Spinal cord (tissue), 9 donors: ENCODE measurements at regions not wholly inside any gene's neighbourhood (a gene's known extent, or its start where the extent isn't known, plus 50 kb on each side); places are given as distances from the start of the nearest gene placed in this dataset.
"Not testable (repeated sequence)": the region's sequence is repeated elsewhere in the genome, so short reads cannot be mapped to it uniquely, and the experiment has no call there.

Experiments used
- DNase-seq, 6 donors: peaks; one replicate each; pipeline versions ENCODE4 v3.0.0 to v3.0.0-alpha.2; 2013 to 2015; ENCODE audit warnings: low spot score in 6 of 6, low read depth in 4 of 6
- H3K27ac ChIP-seq: one replicate; pipeline ENCODE4 v1.5.1; 2013; ENCODE audit warnings: low read depth, low read length, control low read depth
- H3K27me3 ChIP-seq: one replicate; pipeline ENCODE4 v1.6.1; 2013; ENCODE audit warnings: low read length; ENCODE audit not compliant: control insufficient read depth, insufficient read depth
- H3K36me3 ChIP-seq: one replicate; pipeline ENCODE4 v1.6.1; 2013; ENCODE audit warnings: low read length; ENCODE audit not compliant: control insufficient read depth, insufficient read depth
- H3K4me1 ChIP-seq: one replicate; pipeline ENCODE4 v1.6.1; 2013; ENCODE audit warnings: low read length; ENCODE audit not compliant: control insufficient read depth, insufficient read depth
- H3K4me3 ChIP-seq: one replicate; pipeline ENCODE4 v1.5.1; 2013; ENCODE audit warnings: low read depth, low read length, control low read depth
- H3K9me3 ChIP-seq: one replicate; pipeline ENCODE4 v1.6.1; 2013; ENCODE audit warnings: low read length; ENCODE audit not compliant: control insufficient read depth, insufficient read depth
- WGBS: methylation state at CpG from one replicate; pipeline ENCODE4 v1.1.5; 2013; ENCODE audit warnings: missing lambda C conversion rate; ENCODE audit not compliant: insufficient coverage; 5-methylcytosine and 5-hydroxymethylcytosine counted together
- donor health status: healthy.

DNA sequence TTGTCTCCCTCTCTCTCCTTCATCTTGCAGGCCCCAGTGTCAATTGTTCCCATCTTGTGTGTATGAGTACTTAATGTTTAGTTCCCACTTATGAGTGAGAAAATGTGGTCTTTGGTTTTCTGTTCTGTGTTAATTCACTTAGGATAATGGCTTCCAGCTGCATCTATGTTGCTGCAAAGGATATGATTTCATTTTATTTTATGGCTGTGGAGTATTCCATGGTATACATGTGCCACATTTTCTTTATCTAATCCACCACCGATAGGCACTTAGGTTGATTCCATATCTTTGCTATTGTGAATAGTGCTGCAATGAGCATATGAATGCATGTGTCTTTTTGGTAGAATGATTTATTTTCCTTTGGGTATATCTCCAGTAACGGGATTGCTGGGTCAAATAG lies 219.4 kb upstream of the PTGFR start:
- H3K27ac ChIP-seq, H3K27me3 ChIP-seq, H3K4me1 ChIP-seq, H3K4me3 ChIP-seq, H3K9me3 ChIP-seq, DNase-seq, H3K36me3 ChIP-seq: not testable (repeated sequence)
- WGBS = no CpG with 5 or more reads among the region's 2 CpGs

DNA sequence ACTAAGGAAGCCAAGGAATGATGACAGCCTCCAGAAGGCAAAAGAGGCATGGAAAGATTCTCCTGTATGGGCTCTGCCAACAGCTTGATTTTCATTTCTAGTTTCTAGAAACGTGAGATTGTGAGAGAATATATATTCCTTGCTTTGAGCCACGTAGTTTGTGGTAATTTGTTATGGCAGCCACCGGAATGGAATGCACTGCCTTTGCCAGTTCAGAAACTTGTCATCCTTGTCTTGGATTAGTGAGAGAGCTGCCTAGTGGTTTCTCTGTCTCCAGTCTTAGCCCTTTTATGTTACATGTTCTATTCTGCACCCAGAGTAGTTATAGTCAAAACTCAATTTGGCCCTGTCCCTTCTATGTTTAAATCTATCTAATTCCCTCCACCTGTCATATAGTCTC lies 216.0 kb upstream of the PTGFR start:
- Histone ChIP-seq H3K4me3 (no peak overlapping the region), H3K27me3 (no peaks in the 10 kb centered on the region), H3K9me3 (no peaks in the 10 kb centered on the region), H3K36me3 (no peaks in the 10 kb centered on the region), H3K27ac (no peak overlapping the region), H3K4me1 (no peaks in the 10 kb centered on the region)
- WGBS = 79% methylated on average over 2 of the region's 3 CpGs
- no peak for DNase-seq

DNA sequence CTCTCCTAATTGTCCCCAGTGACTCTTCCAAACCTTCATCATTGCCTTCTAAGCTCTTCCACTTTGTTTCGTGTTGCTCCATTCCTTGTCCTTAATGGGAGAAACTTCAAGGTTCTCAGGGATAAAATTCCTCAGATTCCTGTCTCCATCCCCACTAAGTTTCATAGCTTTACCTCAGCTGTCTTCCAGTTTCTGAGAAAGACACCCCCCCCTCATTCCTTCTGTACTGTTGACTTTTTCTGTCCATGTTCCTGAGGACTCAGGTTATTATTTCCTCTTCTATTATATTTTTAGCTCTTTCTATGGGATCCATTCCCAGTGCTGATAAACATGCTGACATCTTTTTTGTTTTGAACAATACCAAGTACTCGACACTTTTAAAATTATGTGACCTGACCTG lies 215.3 kb upstream of the PTGFR start:
- no peaks in the 10 kb centered on the region for H3K4me1 ChIP-seq
- 71% methylated on average over 1 of the region's 2 CpGs for WGBS
- DNase-seq = no peak
- H3K27ac ChIP-seq = no peak overlapping the region
- no peak overlapping the region for H3K4me3 ChIP-seq
- H3K36me3 ChIP-seq = no peaks in the 10 kb centered on the region
- no peaks in the 10 kb centered on the region for H3K27me3 ChIP-seq
- H3K9me3 ChIP-seq = no peaks in the 10 kb centered on the region

DNA sequence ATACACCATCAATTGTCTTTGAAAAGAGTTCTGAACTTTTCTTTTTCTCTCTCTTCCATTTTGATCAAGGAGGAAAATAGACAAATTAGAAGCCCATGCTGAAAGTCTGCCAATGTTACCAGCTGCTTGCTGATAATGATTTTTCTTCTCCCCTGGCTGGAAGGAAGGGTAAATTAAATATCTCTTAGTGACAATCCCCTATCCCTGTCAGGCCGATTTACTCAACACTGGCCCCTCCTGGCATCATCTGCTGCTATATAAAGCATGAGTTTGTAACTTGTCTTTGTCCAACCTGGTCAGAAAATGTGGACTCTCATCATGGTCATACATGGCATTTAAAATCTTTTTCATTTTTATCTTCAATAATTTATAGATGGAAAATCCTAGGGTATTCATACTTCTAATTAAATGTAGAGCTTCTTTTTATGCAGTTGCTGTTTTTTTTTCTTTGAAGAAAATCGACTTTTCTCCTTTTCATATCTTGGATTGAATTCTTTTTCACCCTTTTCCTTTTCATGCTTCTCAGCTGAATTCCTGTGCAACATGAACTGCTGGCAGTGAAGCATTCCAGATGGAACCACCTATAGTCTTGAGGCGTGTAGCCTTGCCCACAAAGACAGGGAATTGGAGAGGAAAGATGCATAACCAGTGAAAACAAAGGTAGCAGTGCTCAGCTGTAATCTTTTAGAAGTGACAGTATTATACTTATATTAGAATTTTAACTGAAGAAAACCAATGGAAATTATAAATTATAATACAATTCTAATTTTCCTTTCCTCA lies 214.7 kb upstream of the PTGFR start:
- no CpG with 5 or more reads among the region's 3 CpGs for WGBS
- H3K27me3 ChIP-seq = no peaks in the 10 kb centered on the region

DNA sequence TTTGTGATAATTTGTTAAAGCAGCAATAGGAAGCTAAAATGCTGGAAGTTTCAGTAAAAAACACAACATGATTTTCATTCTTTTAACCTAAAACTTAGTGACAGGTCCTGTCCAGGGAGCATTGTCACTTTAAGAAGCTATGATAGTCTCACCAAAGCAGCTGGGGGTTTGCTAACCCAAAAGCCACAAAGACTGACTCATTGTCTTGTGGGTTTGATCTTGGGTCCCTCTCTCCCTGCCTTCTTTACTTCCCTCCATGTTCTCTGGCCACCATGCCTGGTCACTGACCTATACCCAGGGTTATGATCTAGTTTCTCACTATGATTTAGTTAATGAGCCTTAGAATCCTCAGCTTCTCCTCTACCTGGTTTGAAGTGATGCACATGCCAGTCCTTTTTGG lies 213.5 kb upstream of the PTGFR start:
- no peaks in the 10 kb centered on the region for H3K9me3 ChIP-seq

More for the DNA sequence above, 214.7 kb upstream of the PTGFR start:
- no peak overlapping the region for H3K4me3 ChIP-seq
- H3K27ac ChIP-seq = no peak overlapping the region
- peak in 2 of 6 donors; percentile 10 to 22 for DNase-seq
- no peaks in the 10 kb centered on the region for H3K9me3 ChIP-seq
- no peaks in the 10 kb centered on the region for H3K4me1 ChIP-seq
- H3K36me3 ChIP-seq = no peaks in the 10 kb centered on the region

DNA sequence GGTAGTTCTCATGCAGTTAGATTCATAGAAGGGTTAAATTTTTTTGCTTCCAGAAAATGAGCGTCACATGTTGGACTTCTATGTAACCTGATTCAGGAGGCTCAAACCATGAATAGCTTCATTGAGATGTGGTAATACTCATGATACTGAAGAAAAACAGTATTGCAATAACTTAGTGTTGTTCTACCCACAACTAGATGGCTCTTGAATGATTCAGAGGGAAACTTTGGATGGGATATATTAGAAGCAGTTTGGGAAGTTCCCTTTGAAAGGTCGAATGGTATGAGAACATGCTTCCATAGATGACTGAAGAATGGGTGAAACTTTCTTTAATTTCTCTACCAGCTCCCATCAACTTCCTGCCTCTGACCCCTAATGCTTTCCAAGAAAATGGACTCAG lies 211.7 kb upstream of the PTGFR start:
- DNase-seq = no peak
- Histone ChIP-seq H3K27ac (no peak overlapping the region), H3K9me3 (no peaks in the 10 kb centered on the region), H3K27me3 (no peaks in the 10 kb centered on the region), H3K4me1 (no peaks in the 10 kb centered on the region), H3K36me3 (no peaks in the 10 kb centered on the region), H3K4me3 (no peak overlapping the region)
- no CpG with 5 or more reads among the region's 2 CpGs for WGBS

More for the DNA sequence above, 213.5 kb upstream of the PTGFR start:
- H3K36me3 ChIP-seq = no peaks in the 10 kb centered on the region
- H3K27me3 ChIP-seq = no peaks in the 10 kb centered on the region
- no peak overlapping the region for H3K27ac ChIP-seq
- H3K4me1 ChIP-seq = no peaks in the 10 kb centered on the region
- no peak for DNase-seq
- H3K4me3 ChIP-seq = no peak overlapping the region

DNA sequence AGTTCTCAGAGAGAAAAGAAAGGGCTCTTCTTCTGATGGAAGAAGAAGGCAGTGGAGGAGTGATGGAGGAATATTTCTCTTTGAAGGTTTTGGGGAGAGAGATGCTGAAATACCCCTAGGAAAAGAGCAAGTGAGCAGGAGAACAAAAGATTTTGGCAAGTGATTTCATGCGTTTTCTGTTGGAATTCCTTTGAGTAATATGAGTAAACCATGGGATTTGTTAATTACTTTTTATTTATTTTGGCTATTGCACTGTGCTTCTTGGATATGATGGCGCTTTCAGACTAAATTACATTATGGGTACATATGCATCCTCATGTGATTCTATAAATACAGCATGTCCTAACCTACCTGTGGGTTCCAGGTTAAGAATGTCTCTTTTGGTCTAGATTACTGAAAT lies 210.1 kb upstream of the PTGFR start:
- H3K27me3 ChIP-seq = no peaks in the 10 kb centered on the region
- H3K4me3 ChIP-seq = no peak overlapping the region
- H3K9me3 ChIP-seq = no peaks in the 10 kb centered on the region
- H3K4me1 ChIP-seq = no peaks in the 10 kb centered on the region
- 60% methylated on average over 1 of the region's 2 CpGs for WGBS
- H3K36me3 ChIP-seq = no peaks in the 10 kb centered on the region
- H3K27ac ChIP-seq = no peak overlapping the region
- no peak for DNase-seq

DNA sequence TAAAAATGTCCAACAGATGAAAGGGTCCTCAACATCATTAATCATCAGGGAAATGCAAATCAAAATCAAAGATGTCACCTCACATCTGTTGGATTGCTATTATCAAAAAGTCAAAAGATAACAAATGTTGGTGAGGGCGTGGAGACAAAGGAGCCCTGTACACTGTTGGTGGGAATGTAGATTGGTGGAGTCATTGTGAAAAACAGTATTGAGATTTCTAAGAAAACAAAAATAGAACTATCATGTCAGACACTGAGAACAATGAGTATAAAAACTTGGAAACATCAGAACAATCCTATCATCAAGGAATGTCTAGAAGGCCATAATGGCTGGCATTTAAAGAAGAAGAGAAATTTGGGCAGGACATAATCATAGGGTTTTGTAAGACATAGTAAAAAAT lies 209.2 kb upstream of the PTGFR start:
- Histone ChIP-seq H3K27me3 (no peaks in the 10 kb centered on the region), H3K27ac (no peak overlapping the region), H3K4me1 (no peaks in the 10 kb centered on the region), H3K9me3 (no peaks in the 10 kb centered on the region), H3K4me3 (no peak overlapping the region), H3K36me3 (no peaks in the 10 kb centered on the region)
- no CpG with 5 or more reads among the region's 1 CpG for WGBS
- no peak for DNase-seq

DNA sequence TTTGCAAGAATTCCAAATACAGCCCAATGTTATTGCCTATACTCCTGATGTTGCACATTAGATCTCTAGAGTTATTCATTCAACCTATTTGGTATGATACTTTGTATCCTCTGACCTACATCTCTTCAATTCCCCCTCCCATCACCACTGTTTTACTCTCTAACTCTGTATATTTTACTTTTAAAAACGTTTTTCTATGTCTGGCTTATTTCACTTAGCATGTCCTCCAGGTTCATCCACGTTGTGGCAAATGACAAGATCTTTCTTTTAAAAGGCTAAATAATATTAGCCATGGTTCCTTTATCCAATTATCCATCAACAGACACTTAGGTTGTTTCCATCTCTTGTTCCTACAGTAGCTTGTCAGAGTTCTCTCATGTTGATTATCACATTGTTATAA lies 207.1 kb upstream of the PTGFR start:
- Histone ChIP-seq H3K9me3 (no peaks in the 10 kb centered on the region), H3K27me3 (no peaks in the 10 kb centered on the region), H3K36me3 (no peaks in the 10 kb centered on the region), H3K4me3 (no peak overlapping the region), H3K27ac (no peak overlapping the region), H3K4me1 (no peaks in the 10 kb centered on the region)
- 20% methylated on average over 1 of the region's 2 CpGs for WGBS
- no peak for DNase-seq

DNA sequence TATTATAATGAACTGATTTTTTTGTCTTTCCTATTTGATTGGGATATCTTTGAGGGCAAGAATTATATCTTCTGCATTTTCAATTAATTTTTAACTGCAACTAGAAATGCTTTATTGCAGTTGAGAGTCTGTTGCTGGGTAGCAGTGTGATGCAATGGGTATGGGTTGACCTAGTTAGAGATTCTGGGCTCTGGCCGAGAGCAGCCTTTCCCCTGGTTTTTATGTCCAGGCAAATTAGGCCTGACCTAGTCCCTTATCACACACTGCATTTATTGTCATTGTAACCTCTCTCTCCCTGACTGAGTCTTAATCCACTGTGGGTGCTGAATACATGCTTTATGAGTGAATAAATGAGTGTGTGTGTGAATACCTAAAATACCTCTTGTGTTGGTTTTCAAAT lies 206.4 kb upstream of the PTGFR start:
- H3K36me3 ChIP-seq = no peaks in the 10 kb centered on the region
- H3K9me3 ChIP-seq = no peaks in the 10 kb centered on the region
- H3K27me3 ChIP-seq = no peaks in the 10 kb centered on the region
- no peak overlapping the region for H3K4me3 ChIP-seq
- no CpG with 5 or more reads among the region's 1 CpG for WGBS
- no peaks in the 10 kb centered on the region for H3K4me1 ChIP-seq
- no peak overlapping the region for H3K27ac ChIP-seq
- no peak for DNase-seq
